HG02763 (cell line): ENCODE measurements at regions not wholly inside any gene's neighbourhood (a gene's known extent, or its start where the extent isn't known, plus 50 kb on each side); places are given as distances from the start of the nearest gene placed in this dataset.
"Not testable (repeated sequence)": the region's sequence is repeated elsewhere in the genome, so short reads cannot be mapped to it uniquely, and the experiment has no call there.

Experiments used
- ATAC-seq: cut with Tn5 transposase; IDR thresholded peaks from one replicate; pipeline ENCODE4 v1.9.1; 2021; ENCODE audit warnings: mild to moderate bottlenecking, moderate library complexity; ENCODE audit not compliant: unreplicated experiment

- no peak for ATAC-seq
These were observed 198.3 kb upstream of the TGFBR2 start for GRCh38 chr3:30408105-30408557.

GRCh38 chr3:30418443-30418842 lies 188.0 kb upstream of the TGFBR2 start:
- ATAC-seq: no peak

GRCh38 chr3:30421266-30421665 lies 185.1 kb upstream of the TGFBR2 start:
- no peak for ATAC-seq

- ATAC-seq: no peak
These were observed 180.0 kb upstream of the TGFBR2 start for GRCh38 chr3:30426293-30426993.

GRCh38 chr3:30428251-30428650 lies 178.2 kb upstream of the TGFBR2 start:
- no peak for ATAC-seq

- no peak for ATAC-seq
These were observed 170.5 kb upstream of the TGFBR2 start for GRCh38 chr3:30435861-30436331.

GRCh38 chr3:30437171-30437601 lies 169.2 kb upstream of the TGFBR2 start:
- no peak for ATAC-seq

GRCh38 chr3:30438126-30438525 lies 168.3 kb upstream of the TGFBR2 start:
- no peak for ATAC-seq

GRCh38 chr3:30439451-30440053 lies 166.8 kb upstream of the TGFBR2 start:
- ATAC-seq: no peak

GRCh38 chr3:30440147-30440604 lies 166.2 kb upstream of the TGFBR2 start:
- ATAC-seq: no peak

GRCh38 chr3:30440880-30441279 lies 165.5 kb upstream of the TGFBR2 start:
- ATAC-seq: no peak

- no peak for ATAC-seq
These were observed 162.4 kb upstream of the TGFBR2 start for GRCh38 chr3:30443756-30444673.

GRCh38 chr3:30448450-30449289 lies 157.7 kb upstream of the TGFBR2 start:
- ATAC-seq: no peak

GRCh38 chr3:30449290-30449632 lies 157.1 kb upstream of the TGFBR2 start:
- no peak for ATAC-seq

- no peak for ATAC-seq
These were observed 154.0 kb upstream of the TGFBR2 start for GRCh38 chr3:30452446-30452845.

- no peak for ATAC-seq
These were observed 152.9 kb upstream of the TGFBR2 start for GRCh38 chr3:30453360-30454039.

GRCh38 chr3:30454636-30455035 lies 151.8 kb upstream of the TGFBR2 start:
- no peak for ATAC-seq

- not testable (repeated sequence) for ATAC-seq
These were observed 151.3 kb upstream of the TGFBR2 start for GRCh38 chr3:30455112-30455511.

- ATAC-seq: no peak
These were observed 150.6 kb upstream of the TGFBR2 start for GRCh38 chr3:30455840-30456239.

- no peak for ATAC-seq
These were observed 150.1 kb upstream of the TGFBR2 start for GRCh38 chr3:30456264-30456663.
